CD4-positive, alpha-beta T cell (primary cell): ENCODE measurements at regions not wholly inside any gene's neighbourhood (a gene's known extent, or its start where the extent isn't known, plus 50 kb on each side); places are given as distances from the start of the nearest gene placed in this dataset.
A peak's percentile ranks its signal among the peaks of the same experiment; 100 is the strongest.

Experiments
- ATAC-seq: fragments of 200-7000 bp; cut with Tn5 transposase; one replicate; pipeline ENCODE4 v1.10.0; 2022; ENCODE audit warnings: mild to moderate bottlenecking; ENCODE audit not compliant: poor library complexity
- CTCF ChIA-PET: fragments of 350-600 bp; sonication (Branson Sonifier 250); formaldehyde crosslinking; loops from one replicate; lab custom pipeline; 2021; ENCODE audit warnings: antibody characterized with exemption, inconsistent platforms; lab: Charles Lee
- POLR2A ChIA-PET: fragments of 350-600 bp; sonication (Branson Sonifier 250); formaldehyde crosslinking; loops from one replicate; lab custom pipeline; 2021; ENCODE audit warnings: antibody characterized with exemption, inconsistent platforms; lab: Charles Lee
- DNase-seq, 14 experiments: peaks; one replicate each; pipeline ENCODE4 v3.0.0-alpha.2; 2013 to 2020; ENCODE audit warnings: mixed read lengths in 2 of 14
- H3K27ac ChIP-seq, 2 donors: one replicate each; pipeline versions ENCODE4 v1.5.1 to v1.7.0; 2013; ENCODE audit warnings: low read length in 2 of 2, low read depth in 1 of 2, mild to moderate bottlenecking in 1 of 2
- H3K27me3 ChIP-seq, 2 experiments: 1 replicate in 1 of 2; 2 replicates in 1 of 2; pipeline versions ENCODE4 v1.6.1 to v1.7.0; 2013; ENCODE audit warnings: low read length in 2 of 2, control low read depth in 1 of 2, mild to moderate bottlenecking in 1 of 2, moderate library complexity in 1 of 2; ENCODE audit not compliant: insufficient read depth in 2 of 2, control insufficient read depth in 1 of 2
- H3K36me3 ChIP-seq: one replicate; pipeline ENCODE4 v1.6.1; 2013; ENCODE audit warnings: low read length, control low read depth; ENCODE audit not compliant: insufficient read depth
- H3K4me1 ChIP-seq: one replicate; pipeline ENCODE4 v1.6.1; 2013; ENCODE audit warnings: low read length, control low read depth; ENCODE audit not compliant: insufficient read depth
- H3K4me3 ChIP-seq: one replicate; pipeline ENCODE4 v1.5.1; 2013; ENCODE audit warnings: mild to moderate bottlenecking, low read length, moderate library complexity
- H3K9me3 ChIP-seq, 2 experiments: 1 replicate in 1 of 2; 2 replicates in 1 of 2; pipeline versions ENCODE4 v1.6.1 to v1.7.0; 2013; ENCODE audit warnings: low read length in 2 of 2, mild to moderate bottlenecking in 2 of 2, control low read depth in 1 of 2, moderate library complexity in 1 of 2; ENCODE audit not compliant: control insufficient read depth in 1 of 2, insufficient read depth in 1 of 2
- H3K27ac Mint-ChIP-seq: one replicate; pipeline ENCODE4 v1.8.0; 2020; ENCODE audit warnings: mixed read lengths
- H3K27me3 Mint-ChIP-seq: one replicate; pipeline ENCODE4 v1.8.0; 2021; ENCODE audit warnings: mixed read lengths
- H3K36me3 Mint-ChIP-seq: one replicate; pipeline ENCODE4 v1.8.0; 2021; ENCODE audit warnings: low read depth, mixed read lengths
- H3K4me1 Mint-ChIP-seq: one replicate; pipeline ENCODE4 v1.8.0; 2021; ENCODE audit warnings: low read depth, mixed read lengths
- H3K4me3 Mint-ChIP-seq: one replicate; pipeline ENCODE4 v1.8.0; 2020; ENCODE audit warnings: mild to moderate bottlenecking, mixed read lengths
- H3K9me3 Mint-ChIP-seq: one replicate; pipeline ENCODE4 v1.8.0; 2020; ENCODE audit warnings: mixed read lengths
- intact Hi-C, 2 experiments: fragments of 100-400 bp; cut with DNase I in 1 of 2; cut with micrococcal nuclease in 1 of 2; formaldehyde crosslinking; loops; one replicate each; pipeline versions ENCODE4 v1.15.1 to v1.9.0; 2023 to 2025; cut with DNase I, micrococcal nuclease
- TF ChIP-seq, protein P1 (sequence below): fragments of 200-600 bp; IDR thresholded peaks from one replicate; pipeline ENCODE4 v1.8.0; 2022; ENCODE audit warnings: antibody characterized with exemption, mild to moderate bottlenecking

DNA sequence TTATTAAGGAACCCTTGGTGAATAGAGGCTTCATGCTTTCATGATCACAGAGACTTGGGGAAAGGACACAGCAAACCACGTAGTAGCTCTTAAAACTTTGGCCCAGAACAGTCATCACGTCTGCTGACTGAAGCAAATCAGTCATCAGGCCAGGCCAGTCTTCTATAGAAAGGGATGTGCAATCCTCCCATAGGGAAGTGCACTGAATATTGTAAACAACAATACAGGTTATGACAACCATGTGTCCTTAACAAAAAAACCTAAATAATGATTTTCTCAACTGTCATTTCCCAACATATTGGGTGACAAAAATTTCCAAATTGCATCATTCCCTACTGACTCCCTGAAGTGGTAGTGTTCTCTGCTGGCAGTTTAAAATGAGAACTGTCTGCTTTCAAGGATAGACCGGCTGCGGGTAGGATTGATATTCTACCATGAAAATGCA is 388.2 kb upstream of the CITED2 start:
- H3K27ac ChIP-seq: no peak overlapping the region
- no peak overlapping the region for H3K4me3 Mint-ChIP-seq
- TF ChIP-seq, protein P1, sequence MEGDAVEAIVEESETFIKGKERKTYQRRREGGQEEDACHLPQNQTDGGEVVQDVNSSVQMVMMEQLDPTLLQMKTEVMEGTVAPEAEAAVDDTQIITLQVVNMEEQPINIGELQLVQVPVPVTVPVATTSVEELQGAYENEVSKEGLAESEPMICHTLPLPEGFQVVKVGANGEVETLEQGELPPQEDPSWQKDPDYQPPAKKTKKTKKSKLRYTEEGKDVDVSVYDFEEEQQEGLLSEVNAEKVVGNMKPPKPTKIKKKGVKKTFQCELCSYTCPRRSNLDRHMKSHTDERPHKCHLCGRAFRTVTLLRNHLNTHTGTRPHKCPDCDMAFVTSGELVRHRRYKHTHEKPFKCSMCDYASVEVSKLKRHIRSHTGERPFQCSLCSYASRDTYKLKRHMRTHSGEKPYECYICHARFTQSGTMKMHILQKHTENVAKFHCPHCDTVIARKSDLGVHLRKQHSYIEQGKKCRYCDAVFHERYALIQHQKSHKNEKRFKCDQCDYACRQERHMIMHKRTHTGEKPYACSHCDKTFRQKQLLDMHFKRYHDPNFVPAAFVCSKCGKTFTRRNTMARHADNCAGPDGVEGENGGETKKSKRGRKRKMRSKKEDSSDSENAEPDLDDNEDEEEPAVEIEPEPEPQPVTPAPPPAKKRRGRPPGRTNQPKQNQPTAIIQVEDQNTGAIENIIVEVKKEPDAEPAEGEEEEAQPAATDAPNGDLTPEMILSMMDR: no peak
- CTCF ChIA-PET: no interaction called here
- DNase-seq (peak in 3 of 14 experiments; percentile 0 to 71 (median 51)), ATAC-seq (no peak)
- H3K4me1 ChIP-seq: no peaks in the 10 kb centered on the region
- no peak overlapping the region for H3K27ac Mint-ChIP-seq
- H3K4me1 Mint-ChIP-seq: no peaks in the 10 kb centered on the region
- intact Hi-C loops: no loop called here
- no peak overlapping the region for H3K4me3 ChIP-seq
- H3K9me3 ChIP-seq: no peaks in the 10 kb centered on the region
- no peaks in the 10 kb centered on the region for H3K36me3 Mint-ChIP-seq
- H3K27me3 ChIP-seq: no peaks in the 10 kb centered on the region
- H3K36me3 ChIP-seq: no peaks in the 10 kb centered on the region
- H3K27me3 Mint-ChIP-seq: no peaks in the 10 kb centered on the region
- POLR2A ChIA-PET: no interaction called here
- H3K9me3 Mint-ChIP-seq: no peaks in the 10 kb centered on the region

DNA sequence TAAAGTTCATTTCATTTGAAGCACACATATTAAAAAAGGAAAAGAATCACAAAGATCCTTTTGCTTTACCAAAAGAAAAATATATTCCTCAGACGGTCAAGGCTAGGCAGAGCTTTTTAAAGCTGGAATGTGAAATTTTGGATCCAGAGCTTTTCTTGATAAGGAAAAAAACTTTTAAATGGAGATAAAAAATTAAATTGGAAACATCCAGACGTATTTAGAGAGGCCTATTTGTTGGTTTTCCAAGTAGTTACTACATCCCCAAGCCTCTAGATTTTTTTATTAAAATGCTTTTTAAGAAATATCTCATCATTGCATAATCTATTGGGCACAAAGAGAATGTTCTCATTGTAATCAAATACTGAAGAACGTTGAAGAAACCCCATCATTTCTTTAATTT is 385.7 kb upstream of the CITED2 start:
- no peak overlapping the region for H3K27ac ChIP-seq
- no peaks in the 10 kb centered on the region for H3K36me3 Mint-ChIP-seq
- no peak overlapping the region for H3K27ac Mint-ChIP-seq
- H3K27me3 ChIP-seq: no peaks in the 10 kb centered on the region
- no peak overlapping the region for H3K4me3 ChIP-seq
- DNase-seq (no peak), ATAC-seq (no peak)
- no peaks in the 10 kb centered on the region for H3K4me1 ChIP-seq
- H3K4me3 Mint-ChIP-seq: no peak overlapping the region
- H3K9me3 Mint-ChIP-seq: no peaks in the 10 kb centered on the region
- H3K27me3 Mint-ChIP-seq: no peaks in the 10 kb centered on the region
- intact Hi-C loops: no loop called here
- no peaks in the 10 kb centered on the region for H3K36me3 ChIP-seq
- TF ChIP-seq, protein P1: no peak
- ChIA-PET POLR2A (no interaction called here), CTCF (no interaction called here)
- H3K9me3 ChIP-seq: no peaks in the 10 kb centered on the region
- no peaks in the 10 kb centered on the region for H3K4me1 Mint-ChIP-seq

DNA sequence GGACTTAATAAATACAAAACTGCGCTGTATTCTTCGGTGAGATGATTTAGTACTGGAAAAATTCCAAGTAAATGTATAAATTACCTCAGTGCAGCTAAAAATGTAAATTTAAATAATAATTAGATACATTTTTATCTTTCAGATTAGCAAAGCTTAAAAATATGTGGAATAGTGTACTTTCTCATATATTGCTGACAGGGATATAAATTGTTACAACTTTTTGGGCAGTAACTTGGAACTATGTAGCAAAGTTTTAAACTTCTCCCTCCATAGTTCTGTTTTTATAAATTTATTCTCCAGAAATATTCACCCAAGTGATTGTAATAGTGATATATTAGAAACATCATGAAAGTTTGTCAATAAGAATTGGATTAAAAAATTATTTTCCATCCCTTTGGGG is 384.6 kb upstream of the CITED2 start:
- Histone ChIP-seq H3K36me3 (no peaks in the 10 kb centered on the region), H3K4me1 (no peaks in the 10 kb centered on the region), H3K27ac (no peak overlapping the region), H3K9me3 (no peaks in the 10 kb centered on the region), H3K27me3 (no peaks in the 10 kb centered on the region), H3K4me3 (no peak overlapping the region)
- ChIA-PET POLR2A (interaction anchor here (1.6 kb wide), 1 partner anchor 9 kb away, joined by 3 read pairs; no protein-coding TSS in a partner anchor), CTCF (no interaction called here)
- no peaks in the 10 kb centered on the region for H3K9me3 Mint-ChIP-seq
- DNase-seq (no peak), ATAC-seq (no peak)
- no peak overlapping the region for H3K27ac Mint-ChIP-seq
- intact Hi-C loops: no loop called here
- TF ChIP-seq, protein P1: no peak
- H3K4me1 Mint-ChIP-seq: no peaks in the 10 kb centered on the region
- H3K36me3 Mint-ChIP-seq: no peaks in the 10 kb centered on the region
- no peaks in the 10 kb centered on the region for H3K27me3 Mint-ChIP-seq
- H3K4me3 Mint-ChIP-seq: no peak overlapping the region
